Esophagus muscularis mucosa (tissue), 4 donors: ENCODE measurements at regions not wholly inside any gene's neighbourhood (a gene's known extent, or its start where the extent isn't known, plus 50 kb on each side); places are given as distances from the start of the nearest gene placed in this dataset.

Source experiments
- EP300 ChIP-seq: sonication (generic); formaldehyde crosslinking; IDR thresholded peaks from one replicate; pipeline ENCODE4 v1.6.1; 2017; ENCODE audit warnings: antibody characterized with exemption
- POLR2A ChIP-seq: fragments of 450-650 bp; IDR thresholded peaks from one replicate; pipeline ENCODE4 v1.6.1; 2017; ENCODE audit warnings: antibody characterized with exemption, moderate library complexity, mild to moderate bottlenecking, low read depth
- TF ChIP-seq, protein P1 (sequence below), 3 experiments: fragments of 200-600 bp in 2 of 3; fragments of 450-650 bp in 1 of 3; sonication (generic) in 2 of 3; IDR thresholded peaks; one replicate each; pipeline ENCODE4 v1.5.1; 2017 to 2019; ENCODE audit warnings: antibody characterized with exemption in 3 of 3, mild to moderate bottlenecking in 2 of 3, moderate library complexity in 1 of 3

DNA sequence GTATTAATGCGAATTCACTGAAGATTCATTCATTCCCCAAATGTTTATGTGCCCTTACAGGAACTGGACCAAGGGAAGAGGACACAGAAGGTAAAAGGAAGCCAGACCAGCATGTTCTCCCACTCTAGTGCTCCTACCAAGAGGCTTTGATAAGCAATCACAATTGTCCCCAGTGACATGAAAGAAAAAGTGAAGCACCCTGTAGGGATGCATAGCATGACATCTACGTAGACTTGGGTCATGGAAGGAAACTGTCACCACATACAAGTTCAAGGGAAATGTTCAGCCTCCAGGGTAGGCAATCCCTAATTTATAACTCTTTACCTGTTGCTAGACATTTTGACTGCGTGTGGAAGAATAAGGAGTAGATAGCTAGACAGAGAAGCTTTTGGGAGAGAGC, 348.6 kb upstream of the MCTP2 start:
- TF ChIP-seq EP300 (no peak), POLR2A (no peak)
- TF ChIP-seq, protein P1, sequence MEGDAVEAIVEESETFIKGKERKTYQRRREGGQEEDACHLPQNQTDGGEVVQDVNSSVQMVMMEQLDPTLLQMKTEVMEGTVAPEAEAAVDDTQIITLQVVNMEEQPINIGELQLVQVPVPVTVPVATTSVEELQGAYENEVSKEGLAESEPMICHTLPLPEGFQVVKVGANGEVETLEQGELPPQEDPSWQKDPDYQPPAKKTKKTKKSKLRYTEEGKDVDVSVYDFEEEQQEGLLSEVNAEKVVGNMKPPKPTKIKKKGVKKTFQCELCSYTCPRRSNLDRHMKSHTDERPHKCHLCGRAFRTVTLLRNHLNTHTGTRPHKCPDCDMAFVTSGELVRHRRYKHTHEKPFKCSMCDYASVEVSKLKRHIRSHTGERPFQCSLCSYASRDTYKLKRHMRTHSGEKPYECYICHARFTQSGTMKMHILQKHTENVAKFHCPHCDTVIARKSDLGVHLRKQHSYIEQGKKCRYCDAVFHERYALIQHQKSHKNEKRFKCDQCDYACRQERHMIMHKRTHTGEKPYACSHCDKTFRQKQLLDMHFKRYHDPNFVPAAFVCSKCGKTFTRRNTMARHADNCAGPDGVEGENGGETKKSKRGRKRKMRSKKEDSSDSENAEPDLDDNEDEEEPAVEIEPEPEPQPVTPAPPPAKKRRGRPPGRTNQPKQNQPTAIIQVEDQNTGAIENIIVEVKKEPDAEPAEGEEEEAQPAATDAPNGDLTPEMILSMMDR (IDR thresholded peaks at IDR 0.05): no peak
